Body of pancreas (tissue), 4 donors: ENCODE measurements at regions not wholly inside any gene's neighbourhood (a gene's known extent, or its start where the extent isn't known, plus 50 kb on each side); places are given as distances from the start of the nearest gene placed in this dataset.
"Not testable (repeated sequence)": the region's sequence is repeated elsewhere in the genome, so short reads cannot be mapped to it uniquely, and the experiment has no call there.

Source experiments
- ATAC-seq: fragments of 150-250 bp; one replicate; pipeline ENCODE4 v1.9.1; 2016
- DNase-seq, 4 donors: peaks; one replicate each; pipeline ENCODE4 v3.0.0-alpha.2; 2019
- H3K27ac ChIP-seq, 4 donors: fragments of 200-600 bp; sonication (generic); 1 replicate in 3 of 4; 2 replicates in 1 of 4; pipeline versions ENCODE4 v1.5.1 to v1.6.1; 2016 to 2019; ENCODE audit warnings: mild to moderate bottlenecking in 1 of 4, mixed read lengths in 1 of 4, moderate library complexity in 1 of 4
- H3K27me3 ChIP-seq, 2 donors: fragments of 200-600 bp; sonication (generic); one replicate each; pipeline ENCODE4 v1.6.0; 2016; ENCODE audit warnings: mild to moderate bottlenecking in 1 of 2
- H3K36me3 ChIP-seq, 2 donors: fragments of 200-600 bp; sonication (generic); replicated peaks in 1 of 2; 2 replicates each; pipeline ENCODE4 v1.5.1; 2016; ENCODE audit warnings: low read depth in 2 of 2; ENCODE audit not compliant: insufficient read depth in 1 of 2
- H3K4me1 ChIP-seq: fragments of 200-600 bp; sonication (generic); one replicate; pipeline ENCODE4 v1.6.0; 2016
- H3K4me3 ChIP-seq, 2 donors: fragments of 200-600 bp; sonication (generic); 1 replicate in 1 of 2; 2 replicates in 1 of 2; pipeline ENCODE4 v1.5.1; 2016 to 2019
- H3K9me3 ChIP-seq, 3 donors: fragments of 200-600 bp; sonication (generic); 1 replicate in 2 of 3; 2 replicates in 1 of 3; pipeline ENCODE4 v1.5.1; 2016
- POLR2A ChIP-seq, 3 donors: fragments of 450-650 bp; IDR thresholded peaks; one replicate each; pipeline ENCODE4 v1.6.1; 2016; ENCODE audit warnings: antibody characterized with exemption in 3 of 3, mild to moderate bottlenecking in 2 of 3
- WGBS, 2 donors: methylation state at CpG; one replicate each; pipeline ENCODE4 v1.1.5; 2017; 5-methylcytosine and 5-hydroxymethylcytosine counted together
- intact Hi-C: fragments of 100-400 bp; cut with DNase I; formaldehyde crosslinking; loops from one replicate; pipeline ENCODE4 v1.15.1; 2023
- TF ChIP-seq, protein P1 (sequence below), 7 experiments: fragments of 450-650 bp in 4 of 7; fragments of 200-600 bp in 3 of 7; sonication (generic) in 3 of 7; IDR thresholded peaks; one replicate each; pipeline ENCODE4 v1.5.1; 2016 to 2019; ENCODE audit warnings: antibody characterized with exemption in 7 of 7

DNA sequence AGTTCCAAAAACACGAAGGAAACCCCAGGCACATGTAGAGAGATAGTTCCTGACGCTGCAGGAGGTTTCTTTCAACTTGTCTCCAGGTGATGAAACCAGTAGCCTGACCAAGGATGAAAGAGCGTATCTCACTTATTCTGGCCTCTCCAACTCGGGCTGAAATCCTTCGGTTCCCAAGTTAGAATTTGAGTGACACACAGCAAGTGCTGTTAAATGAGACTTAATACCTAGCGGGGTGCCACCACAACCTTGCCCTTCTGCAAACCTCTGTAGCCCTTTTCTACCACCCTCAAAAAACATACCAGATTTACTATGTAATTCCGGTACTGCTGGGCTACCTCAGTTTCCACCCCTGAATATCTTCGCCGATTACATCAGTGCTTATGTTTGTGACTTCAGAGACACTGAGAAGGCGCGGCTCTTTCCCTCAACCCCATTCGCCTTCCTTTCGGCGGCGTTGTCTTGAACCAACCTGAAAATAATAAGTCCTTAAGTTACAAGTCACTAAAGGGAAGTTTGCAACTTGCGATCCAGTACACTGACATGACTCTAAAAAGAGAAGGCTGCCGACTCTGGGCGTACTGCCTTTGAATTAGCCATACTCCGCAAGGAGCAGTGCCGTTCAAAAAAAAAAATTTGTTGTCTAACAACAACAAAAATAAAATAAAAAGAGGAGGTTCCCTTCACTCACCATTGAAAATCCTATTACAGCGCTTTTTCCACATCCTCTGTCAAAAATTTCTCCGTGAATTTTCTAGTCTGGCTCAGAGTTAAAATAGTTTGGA lies 194.9 kb upstream of the ZNF184 start:
- TF ChIP-seq POLR2A (IDR thresholded peaks at IDR 0.05): no peak
- TF ChIP-seq, protein P1, sequence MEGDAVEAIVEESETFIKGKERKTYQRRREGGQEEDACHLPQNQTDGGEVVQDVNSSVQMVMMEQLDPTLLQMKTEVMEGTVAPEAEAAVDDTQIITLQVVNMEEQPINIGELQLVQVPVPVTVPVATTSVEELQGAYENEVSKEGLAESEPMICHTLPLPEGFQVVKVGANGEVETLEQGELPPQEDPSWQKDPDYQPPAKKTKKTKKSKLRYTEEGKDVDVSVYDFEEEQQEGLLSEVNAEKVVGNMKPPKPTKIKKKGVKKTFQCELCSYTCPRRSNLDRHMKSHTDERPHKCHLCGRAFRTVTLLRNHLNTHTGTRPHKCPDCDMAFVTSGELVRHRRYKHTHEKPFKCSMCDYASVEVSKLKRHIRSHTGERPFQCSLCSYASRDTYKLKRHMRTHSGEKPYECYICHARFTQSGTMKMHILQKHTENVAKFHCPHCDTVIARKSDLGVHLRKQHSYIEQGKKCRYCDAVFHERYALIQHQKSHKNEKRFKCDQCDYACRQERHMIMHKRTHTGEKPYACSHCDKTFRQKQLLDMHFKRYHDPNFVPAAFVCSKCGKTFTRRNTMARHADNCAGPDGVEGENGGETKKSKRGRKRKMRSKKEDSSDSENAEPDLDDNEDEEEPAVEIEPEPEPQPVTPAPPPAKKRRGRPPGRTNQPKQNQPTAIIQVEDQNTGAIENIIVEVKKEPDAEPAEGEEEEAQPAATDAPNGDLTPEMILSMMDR (IDR thresholded peaks at IDR 0.05): no peak
- no peak for DNase-seq
- 4 to 11% methylated on average over 22 of the region's 22 CpGs for WGBS, 2 donors

DNA sequence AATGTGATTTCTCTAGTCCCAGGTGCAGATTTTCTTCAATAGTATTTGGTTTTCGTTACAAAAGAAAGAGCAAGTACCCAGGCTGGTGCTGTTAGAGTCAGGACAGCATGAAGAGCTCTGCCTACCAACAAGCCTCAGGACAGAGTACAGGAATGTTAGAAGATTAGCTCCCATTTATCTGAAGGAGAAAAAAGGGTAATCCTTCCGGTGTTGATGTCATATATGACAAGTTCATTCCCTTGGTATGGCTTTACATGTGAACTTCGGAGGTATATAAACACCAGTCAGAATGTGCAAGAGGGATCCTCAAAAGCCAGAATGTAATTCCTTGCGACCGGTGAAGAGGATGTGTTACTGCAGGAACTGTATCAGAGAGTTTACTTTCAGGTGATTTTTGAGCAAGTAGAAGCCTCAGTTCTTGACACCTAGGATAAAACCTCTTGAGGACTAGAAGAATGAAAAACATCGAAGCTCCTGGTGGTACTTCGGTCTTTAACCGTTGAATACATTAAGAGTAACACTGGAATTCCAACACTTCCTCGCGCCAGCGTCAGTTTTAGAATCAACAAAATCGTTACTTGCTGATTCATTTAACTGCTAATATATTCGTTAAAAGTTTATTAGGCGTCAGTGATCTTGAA lies 194.2 kb upstream of the ZNF184 start:
- WGBS, 2 donors: 7 to 14% methylated on average over 14 of the region's 14 CpGs
- DNase-seq (no peak), ATAC-seq (no peak)
- Histone ChIP-seq H3K36me3 (no peaks in the 10 kb centered on the region), H3K9me3 (no peaks in the 10 kb centered on the region), H3K4me3 (no peak overlapping the region), H3K27me3 (peaks cover 0 to 15% of the 10 kb centered on the region in 2 donors), H3K27ac (no peak overlapping the region), H3K4me1 (no peaks in the 10 kb centered on the region)
- intact Hi-C loops: no loop called here
- TF ChIP-seq, protein P1 (IDR thresholded peaks at IDR 0.05): no peak
- TF ChIP-seq POLR2A (IDR thresholded peaks at IDR 0.05): no peak

More for the DNA sequence above, 194.9 kb upstream of the ZNF184 start:
- intact Hi-C loops: no loop called here
- Histone ChIP-seq H3K9me3 (no peaks in the 10 kb centered on the region), H3K27ac (no peak overlapping the region), H3K4me3 (no peak overlapping the region), H3K27me3 (peaks cover 0 to 15% of the 10 kb centered on the region in 2 donors), H3K4me1 (no peaks in the 10 kb centered on the region), H3K36me3 (no peaks in the 10 kb centered on the region)
- ATAC-seq: no peak

DNA sequence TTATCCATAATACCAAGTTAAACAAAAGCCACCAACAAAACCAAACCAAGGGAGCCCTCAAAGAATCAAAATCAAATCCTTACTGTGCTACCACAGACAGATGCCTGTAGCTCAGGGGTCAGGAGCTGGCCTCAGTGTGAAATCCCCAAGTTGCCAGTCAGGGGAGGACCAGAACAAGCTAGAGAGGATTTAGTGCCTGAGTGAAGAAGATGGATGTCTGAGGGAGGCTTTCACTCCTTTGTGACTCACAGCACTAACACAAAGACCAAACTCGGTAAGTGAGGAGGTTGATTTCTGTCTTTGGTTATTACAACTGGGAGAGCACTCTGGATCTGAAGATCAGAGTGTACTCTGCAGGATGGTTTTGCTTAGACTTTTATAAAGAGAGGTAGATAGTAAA lies 189.9 kb upstream of the ZNF184 start:
- Histone ChIP-seq H3K27ac (no peak overlapping the region), H3K4me3 (no peak overlapping the region), H3K4me1 (no peaks in the 10 kb centered on the region), H3K27me3 (peaks cover 0 to 3% of the 10 kb centered on the region in 2 donors), H3K9me3 (no peaks in the 10 kb centered on the region), H3K36me3 (no peaks in the 10 kb centered on the region)
- no peak for TF ChIP-seq POLR2A (IDR thresholded peaks at IDR 0.05)
- TF ChIP-seq, protein P1 (IDR thresholded peaks at IDR 0.05): no peak
- no peak for DNase-seq
- intact Hi-C loops: no loop called here
- ATAC-seq: no peak
- WGBS, 2 donors: 8 to 13% methylated on average over 1 of the region's 1 CpG

DNA sequence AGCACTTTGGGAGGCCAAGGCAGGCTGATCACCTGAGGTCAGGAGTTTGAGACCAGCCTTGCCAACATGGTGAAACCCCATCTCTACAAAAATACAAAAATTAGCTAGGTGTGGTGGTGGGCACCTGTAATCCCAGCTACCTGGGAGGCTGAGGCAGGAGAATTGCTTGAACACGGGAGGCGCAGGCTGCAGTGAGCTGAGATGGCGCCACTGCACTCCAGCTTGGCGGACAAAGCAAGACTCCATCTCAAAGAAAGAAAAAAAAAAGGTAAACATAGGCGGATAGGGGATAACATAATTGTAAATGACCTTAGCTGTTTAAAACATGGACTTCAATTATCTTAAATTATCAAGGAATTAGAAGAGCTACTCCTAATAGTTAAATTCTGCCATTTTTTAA lies 189.3 kb upstream of the ZNF184 start:
- DNase-seq, H3K4me1 ChIP-seq, H3K4me3 ChIP-seq, intact Hi-C loops, H3K9me3 ChIP-seq, H3K27me3 ChIP-seq, H3K27ac ChIP-seq, ATAC-seq, H3K36me3 ChIP-seq: not testable (repeated sequence)
- 69 to 76% methylated on average over 5 of the region's 5 CpGs for WGBS, 2 donors

DNA sequence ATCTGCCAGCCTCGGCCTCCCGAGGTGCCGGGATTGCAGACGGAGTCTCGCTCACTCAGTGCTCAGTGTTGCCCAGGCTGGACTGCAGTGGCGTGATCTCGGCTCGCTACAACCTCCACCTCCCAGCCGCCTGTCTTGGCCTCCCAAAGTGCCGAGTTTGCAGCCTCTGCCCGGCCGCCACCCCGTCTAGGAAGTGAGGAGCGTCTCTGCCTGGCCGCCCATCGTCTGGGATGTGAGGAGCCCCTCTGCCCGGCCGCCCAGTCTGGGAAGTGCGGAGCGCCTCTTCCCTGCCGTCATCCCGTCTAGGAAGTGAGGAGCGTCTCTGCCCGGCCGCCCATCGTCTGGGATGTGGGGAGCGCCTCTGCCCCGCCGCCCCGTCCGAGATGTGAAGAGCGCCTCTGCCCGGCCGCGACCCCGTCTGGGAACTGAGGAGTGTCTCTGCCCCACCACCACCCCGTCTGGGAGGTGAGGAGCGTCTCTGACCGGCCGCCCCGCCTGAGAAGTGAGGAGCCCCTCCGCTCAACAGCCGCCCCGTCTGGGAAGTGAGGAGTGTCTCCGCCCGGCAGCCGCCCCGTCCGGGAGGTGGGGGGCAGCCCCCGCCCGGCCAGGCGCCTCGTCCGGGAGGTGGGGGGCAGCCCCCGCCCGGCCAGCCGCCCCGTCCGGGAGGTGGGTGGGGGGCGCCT lies 180.4 kb upstream of the ZNF184 start:
- H3K9me3 ChIP-seq, intact Hi-C loops, H3K36me3 ChIP-seq, H3K27ac ChIP-seq, DNase-seq, H3K4me3 ChIP-seq, H3K4me1 ChIP-seq, H3K27me3 ChIP-seq, ATAC-seq: not testable (repeated sequence)
- WGBS, 2 donors: 38% methylated on average over 47 of the region's 60 CpGs; no CpG with 5 or more reads in 1 of the 2 donors
